ENCODE measurements at regions not wholly inside any gene's neighbourhood (a gene's known extent, or its start where the extent isn't known, plus 50 kb on each side); places are given as distances from the start of the nearest gene placed in this dataset.

GRCh38 chr5:58403822-58404433 lies 56.0 kb downstream of the PLK2 start:
- no peak for TF ChIP-seq JUND (IDR thresholded peaks at IDR 0.05; ENCODE audit: low read depth)
- in situ Hi-C loops (cut with HindIII; ENCODE audit: low pct_unique_long_range_greater_than_20kb, low sequenced_read_pairs): no loop called here
- DNase-seq (ENCODE audit: low read depth in 1 of 2, low spot score in 1 of 2): peak in 1 of 2 experiments; percentile 40

DNA sequence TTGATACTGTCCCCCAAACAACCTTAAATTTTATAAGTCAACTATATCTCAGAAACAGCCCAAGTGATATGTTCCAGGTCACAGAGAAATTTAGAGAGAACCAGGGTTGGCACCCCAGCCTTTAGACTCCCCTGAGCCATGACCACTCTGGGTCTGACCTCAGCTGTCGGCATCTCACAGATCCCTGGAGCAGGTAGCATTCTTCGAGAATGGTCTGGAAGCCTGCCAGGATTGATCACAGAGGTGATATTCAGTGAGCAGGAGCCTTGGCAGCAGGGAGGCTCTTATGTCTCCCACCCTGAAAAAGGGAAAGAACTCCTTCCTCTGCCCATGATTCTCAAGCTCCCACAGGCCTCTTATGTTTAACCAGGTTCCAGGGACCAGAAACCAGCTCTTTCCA lies 58.2 kb downstream of the PLK2 start:
- in situ Hi-C loops (cut with HindIII; ENCODE audit: low pct_unique_long_range_greater_than_20kb, low sequenced_read_pairs): no loop called here
- TF ChIP-seq JUND (IDR thresholded peaks at IDR 0.05; ENCODE audit: low read depth): no peak
- DNase-seq (ENCODE audit: low read depth in 1 of 2, low spot score in 1 of 2): no peak

DNA sequence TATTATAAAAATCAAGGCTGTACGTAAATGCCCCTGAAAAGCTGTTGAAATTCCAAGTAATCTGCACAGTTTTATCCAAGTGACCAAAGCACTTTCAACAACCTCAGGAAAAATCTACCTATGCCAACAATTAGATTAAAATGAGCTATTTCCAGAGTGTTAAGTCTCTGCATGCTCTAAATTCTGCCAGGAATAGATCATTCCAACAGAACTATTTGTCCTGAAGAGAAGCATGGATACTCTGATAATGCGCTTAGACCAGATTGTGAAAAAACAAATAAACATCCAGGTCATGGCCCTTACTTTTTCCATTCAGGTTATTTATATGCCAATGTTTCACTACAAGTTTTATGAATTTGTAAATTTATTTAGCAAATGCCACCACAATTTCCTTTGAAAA lies 59.1 kb downstream of the PLK2 start:
- no peak for DNase-seq (ENCODE audit: low read depth in 1 of 2, low spot score in 1 of 2)
- TF ChIP-seq JUND (IDR thresholded peaks at IDR 0.05; ENCODE audit: low read depth): no peak
- in situ Hi-C loops (cut with HindIII; ENCODE audit: low pct_unique_long_range_greater_than_20kb, low sequenced_read_pairs): no loop called here

GRCh38 chr5:58399951-58400350 lies 59.9 kb downstream of the PLK2 start:
- no peak for DNase-seq (ENCODE audit: low read depth in 1 of 2, low spot score in 1 of 2)
- no peak for TF ChIP-seq JUND (IDR thresholded peaks at IDR 0.05; ENCODE audit: low read depth)
- in situ Hi-C loops (cut with HindIII; ENCODE audit: low pct_unique_long_range_greater_than_20kb, low sequenced_read_pairs): no loop called here

GRCh38 chr5:58394339-58394738 lies 65.5 kb downstream of the PLK2 start:
- in situ Hi-C loops (cut with HindIII; ENCODE audit: low pct_unique_long_range_greater_than_20kb, low sequenced_read_pairs): no loop called here
- TF ChIP-seq JUND (IDR thresholded peaks at IDR 0.05; ENCODE audit: low read depth): no peak
- DNase-seq (ENCODE audit: low read depth in 1 of 2, low spot score in 1 of 2): no peak

DNA sequence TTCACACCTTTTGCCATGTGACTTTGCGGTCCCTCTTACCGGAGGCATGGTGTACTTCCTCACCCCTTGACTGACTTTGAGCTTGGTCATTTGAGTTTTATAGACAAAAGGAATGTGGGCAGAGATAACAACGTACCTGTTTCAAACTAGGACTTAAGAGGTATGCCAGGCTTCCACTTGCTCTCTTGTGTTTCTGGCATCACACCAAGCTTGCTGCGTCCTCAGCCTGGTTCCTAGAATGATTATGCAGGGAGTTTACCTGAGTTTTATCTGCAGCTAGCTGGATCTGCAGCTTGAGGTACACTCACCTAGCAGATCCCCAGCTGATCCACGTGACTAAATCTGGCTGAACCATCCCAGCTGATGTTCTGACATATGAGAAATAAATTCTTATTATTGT lies 66.2 kb downstream of the PLK2 start:
- in situ Hi-C loops (cut with HindIII; ENCODE audit: low pct_unique_long_range_greater_than_20kb, low sequenced_read_pairs): no loop called here
- DNase-seq (ENCODE audit: low read depth in 1 of 2, low spot score in 1 of 2): no peak
- TF ChIP-seq JUND (IDR thresholded peaks at IDR 0.05; ENCODE audit: low read depth): no peak

DNA sequence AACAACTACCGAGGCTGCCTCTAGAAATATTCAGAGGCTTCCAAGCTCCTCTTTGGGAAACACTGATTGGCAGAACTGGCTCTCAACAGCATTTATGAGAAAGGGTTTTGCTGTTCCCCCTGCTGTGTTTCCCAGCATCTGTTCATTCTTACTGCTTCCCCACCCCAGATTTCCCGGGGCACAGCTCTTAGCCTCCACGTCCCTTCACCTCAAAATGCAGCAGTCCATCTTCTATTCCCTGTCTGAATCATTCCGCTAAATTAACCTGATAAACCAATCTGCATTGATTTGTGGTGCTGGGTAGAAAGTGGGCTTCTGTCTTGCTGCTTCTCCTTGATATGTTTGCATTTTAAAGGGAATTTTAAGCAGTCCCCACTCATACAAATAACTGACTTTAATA lies 67.4 kb downstream of the PLK2 start:
- in situ Hi-C loops (cut with HindIII; ENCODE audit: low pct_unique_long_range_greater_than_20kb, low sequenced_read_pairs): no loop called here
- TF ChIP-seq JUND (IDR thresholded peaks at IDR 0.05; ENCODE audit: low read depth): no peak
- DNase-seq (ENCODE audit: low read depth in 1 of 2, low spot score in 1 of 2): no peak

GRCh38 chr5:58383448-58383847 lies 76.4 kb downstream of the PLK2 start:
- TF ChIP-seq JUND (IDR thresholded peaks at IDR 0.05; ENCODE audit: low read depth): no peak
- in situ Hi-C loops (cut with HindIII; ENCODE audit: low pct_unique_long_range_greater_than_20kb, low sequenced_read_pairs): no loop called here
- no peak for DNase-seq (ENCODE audit: low read depth in 1 of 2, low spot score in 1 of 2)

GRCh38 chr5:58382131-58382534 lies 77.8 kb downstream of the PLK2 start:
- no peak for TF ChIP-seq JUND (IDR thresholded peaks at IDR 0.05; ENCODE audit: low read depth)
- in situ Hi-C loops (cut with HindIII; ENCODE audit: low pct_unique_long_range_greater_than_20kb, low sequenced_read_pairs): no loop called here
- DNase-seq (ENCODE audit: low read depth in 1 of 2, low spot score in 1 of 2): no peak

DNA sequence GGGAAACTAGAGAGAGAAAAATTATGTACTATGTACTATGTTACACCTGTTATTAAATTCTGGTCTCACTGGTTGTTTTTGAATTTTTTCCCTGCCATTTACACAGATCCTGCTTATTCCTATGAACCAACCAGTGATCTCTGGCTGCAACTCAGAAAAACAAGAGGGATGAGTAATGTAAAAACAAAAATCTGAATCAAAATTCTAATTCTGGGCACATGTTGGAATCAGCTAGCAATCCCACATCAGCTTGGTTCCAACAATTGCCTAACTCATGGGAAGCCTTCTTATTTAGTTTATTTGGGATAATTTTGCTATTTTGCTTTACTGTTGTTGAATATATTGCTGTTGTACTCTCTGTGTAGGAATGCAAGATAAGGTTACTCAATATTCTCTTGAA lies 78.3 kb downstream of the PLK2 start:
- no peak for TF ChIP-seq JUND (IDR thresholded peaks at IDR 0.05; ENCODE audit: low read depth)
- no peak for DNase-seq (ENCODE audit: low read depth in 1 of 2, low spot score in 1 of 2)
- in situ Hi-C loops (cut with HindIII; ENCODE audit: low pct_unique_long_range_greater_than_20kb, low sequenced_read_pairs): no loop called here

DNA sequence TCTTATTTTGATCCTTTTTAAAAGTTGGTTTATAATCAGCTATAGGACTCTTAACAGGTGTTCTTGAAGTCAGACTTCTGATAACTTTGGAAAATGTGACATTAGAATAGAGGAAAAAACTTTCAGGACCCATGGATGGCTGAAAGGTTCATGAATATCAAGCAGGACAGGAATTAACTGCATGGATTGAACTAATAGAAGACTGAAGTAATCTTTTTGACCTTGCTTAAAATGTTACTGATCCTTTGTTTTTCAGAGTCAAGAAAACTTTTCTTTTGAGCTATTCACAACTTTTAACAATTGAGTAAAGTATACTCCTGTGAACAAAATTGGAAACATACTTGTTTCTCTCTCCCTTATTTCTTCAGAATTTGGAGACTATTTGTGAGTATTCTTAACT lies 79.2 kb downstream of the PLK2 start:
- DNase-seq (ENCODE audit: low read depth in 1 of 2, low spot score in 1 of 2): no peak
- no peak for TF ChIP-seq JUND (IDR thresholded peaks at IDR 0.05; ENCODE audit: low read depth)

GRCh38 chr5:58378613-58379390 lies 81.1 kb downstream of the PLK2 start:
- in situ Hi-C loops (cut with HindIII; ENCODE audit: low pct_unique_long_range_greater_than_20kb, low sequenced_read_pairs): no loop called here

More for the DNA sequence above, 79.2 kb downstream of the PLK2 start:
- in situ Hi-C loops (cut with HindIII; ENCODE audit: low pct_unique_long_range_greater_than_20kb, low sequenced_read_pairs): no loop called here

DNA sequence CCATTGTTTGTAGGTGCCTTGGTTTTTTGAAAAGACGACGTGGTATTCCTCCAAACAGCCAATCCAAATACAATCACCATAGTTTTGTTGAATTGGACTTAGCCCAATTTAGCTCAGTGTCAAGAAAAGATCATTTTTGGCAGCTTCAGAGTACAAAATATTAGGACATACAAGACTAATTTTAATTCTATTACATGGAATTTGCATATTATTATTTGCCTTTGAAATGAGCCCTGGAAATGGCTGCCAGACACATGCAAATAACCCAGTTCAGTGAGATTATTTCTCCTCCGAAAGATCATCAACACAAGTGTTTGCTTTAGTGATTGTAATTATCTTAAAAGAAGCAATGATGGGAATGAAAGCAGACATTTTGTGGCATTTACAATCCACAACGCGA lies 89.3 kb downstream of the PLK2 start:
- in situ Hi-C loops (cut with HindIII; ENCODE audit: low pct_unique_long_range_greater_than_20kb, low sequenced_read_pairs): no loop called here
- DNase-seq (ENCODE audit: low read depth in 1 of 2, low spot score in 1 of 2): no peak
- no peak for TF ChIP-seq JUND (IDR thresholded peaks at IDR 0.05; ENCODE audit: low read depth)

More at GRCh38 chr5:58378613-58379390, 81.1 kb downstream of the PLK2 start:
- no peak for DNase-seq (ENCODE audit: low read depth in 1 of 2, low spot score in 1 of 2)
- no peak for TF ChIP-seq JUND (IDR thresholded peaks at IDR 0.05; ENCODE audit: low read depth)

All from T47D (cell line).